A549 (cell line): ENCODE measurements at regions not wholly inside any gene's neighbourhood (a gene's known extent, or its start where the extent isn't known, plus 50 kb on each side); places are given as distances from the start of the nearest gene placed in this dataset.

ENCODE experiments used
- ATAC-seq, 2 experiments: fragments of 200-7000 bp in 1 of 2; fragments of >200 bp in 1 of 2; cut with Nextera tagmentation in 1 of 2; cut with Tn5 transposase in 1 of 2; 3 replicates each; pipeline versions ENCODE4 v1.8.0 to v1.9.1; 2018 to 2020; ENCODE audit warnings: mild to moderate bottlenecking in 1 of 2, moderate library complexity in 1 of 2
- CTCF ChIA-PET: fragments of 300-600 bp; sonication (Branson Sonifier 250); formaldehyde crosslinking; extraction: SDS; loops from one replicate; lab custom pipeline; 2021; ENCODE audit warnings: antibody characterized with exemption, inconsistent platforms; lab: Yijun Ruan, JAX
- POLR2A ChIA-PET: fragments of 350-600 bp; formaldehyde crosslinking; extraction: SDS; loops from one replicate; lab custom pipeline; 2021; ENCODE audit warnings: antibody characterized with exemption, inconsistent platforms; lab: Yijun Ruan, JAX
- DNase-seq, 2 experiments: peaks; one replicate each; pipeline versions ENCODE4 v3.0.0 to v3.0.0-alpha.2; 2011 to 2016; ENCODE audit warnings: low read depth in 1 of 2, low spot score in 1 of 2
- FAIRE-seq: peaks from 2 replicates; lab custom pipeline; 2011; peaks lifted over from hg19 to GRCh38; lab: Jason Lieb, UNC
- H3K27ac ChIP-seq, 2 experiments: fragments of >200 bp; sonication (Bioruptor Twin); formaldehyde crosslinking; 3 replicates each; pipeline ENCODE4 v1.5.1; 2016 to 2017
- H3K4me1 ChIP-seq: fragments of >200 bp; sonication (Bioruptor Twin); formaldehyde crosslinking; 3 replicates; pipeline ENCODE4 v1.6.1; 2016
- H3K4me2 ChIP-seq: fragments of >200 bp; sonication (Bioruptor Twin); formaldehyde crosslinking; 3 replicates; pipeline ENCODE4 v1.6.1; 2016
- H3K4me3 ChIP-seq: fragments of >200 bp; sonication (Bioruptor Twin); formaldehyde crosslinking; 3 replicates; pipeline ENCODE4 v1.5.1; 2016
- H3K9me3 ChIP-seq: fragments of >200 bp; sonication (Bioruptor Twin); formaldehyde crosslinking; 3 replicates; pipeline ENCODE4 v1.6.1; 2016
- ATOH8 ChIP-seq: fragments of 250-450 bp; sonication (Bioruptor Pico); IDR thresholded peaks from 2 replicates; pipeline ENCODE4 v1.5.0; 2020; ENCODE audit warnings: low read depth, mild to moderate bottlenecking, moderate library complexity
- CBX8 ChIP-seq: fragments of 200-600 bp; sonication (generic); IDR thresholded peaks from 2 replicates; pipeline ENCODE4 v1.6.1; 2016
- CEBPB ChIP-seq, 2 experiments: fragments of >200 bp in 1 of 2; sonication (Bioruptor Twin) in 1 of 2; formaldehyde crosslinking in 1 of 2; IDR thresholded peaks; 2 replicates each; pipeline ENCODE4 v1.6.1; 2012 to 2016
- CHD4 ChIP-seq: fragments of 200-600 bp; sonication (generic); IDR thresholded peaks from 2 replicates; pipeline ENCODE4 v1.6.1; 2016; ENCODE audit warnings: antibody characterized with exemption, mild to moderate bottlenecking, borderline replicate concordance
- EHMT2 ChIP-seq: fragments of 200-600 bp; sonication (generic); IDR thresholded peaks from 2 replicates; pipeline ENCODE4 v1.6.1; 2016; ENCODE audit warnings: antibody characterized with exemption, low read depth, mild to moderate bottlenecking, moderate library complexity
- ELK1 ChIP-seq: fragments of 150-350 bp; IDR thresholded peaks from 2 replicates; pipeline ENCODE4 v1.6.1; 2014; ENCODE audit warnings: low read depth, mild to moderate bottlenecking, low read length
- ESRRA ChIP-seq: fragments of 150-350 bp; IDR thresholded peaks from 2 replicates; pipeline ENCODE4 v1.6.1; 2014; ENCODE audit warnings: mild to moderate bottlenecking, low read length, borderline replicate concordance
- FOSL2 ChIP-seq, 2 experiments: fragments of 450-650 bp in 1 of 2; fragments of >200 bp in 1 of 2; sonication (Bioruptor Twin) in 1 of 2; formaldehyde crosslinking; IDR thresholded peaks; 2 replicates each; pipeline versions ENCODE4 v1.5.0 to v1.6.1; 2016 to 2020; ENCODE audit warnings: mild to moderate bottlenecking in 1 of 2, moderate library complexity in 1 of 2
- HEYL ChIP-seq: fragments of 250-450 bp; sonication (Bioruptor Pico); IDR thresholded peaks from 2 replicates; pipeline ENCODE4 v1.8.0; 2021; ENCODE audit warnings: mild to moderate bottlenecking, moderate library complexity
- HOXA7 ChIP-seq: fragments of 250-450 bp; sonication (Bioruptor Pico); IDR thresholded peaks from 2 replicates; pipeline ENCODE4 v1.5.0; 2020; ENCODE audit warnings: mild to moderate bottlenecking, moderate library complexity
- HOXB5 ChIP-seq: fragments of 250-450 bp; sonication (Bioruptor Pico); IDR thresholded peaks from 2 replicates; pipeline ENCODE4 v1.5.0; 2020; ENCODE audit warnings: mild to moderate bottlenecking, moderate library complexity
- JUNB ChIP-seq: fragments of >200 bp; sonication (Bioruptor Twin); formaldehyde crosslinking; IDR thresholded peaks from 2 replicates; pipeline ENCODE4 v1.6.1; 2016
- KDM5A ChIP-seq: fragments of 200-600 bp; sonication (generic); IDR thresholded peaks from 2 replicates; pipeline ENCODE4 v1.6.1; 2016; ENCODE audit warnings: antibody characterized with exemption, mild to moderate bottlenecking
- MYC ChIP-seq: IDR thresholded peaks from 2 replicates; pipeline ENCODE4 v1.6.1; 2012; ENCODE audit warnings: mild to moderate bottlenecking, inconsistent platforms, low read length, improper control_type of control experiment, borderline replicate concordance
- NFE2L2 ChIP-seq: fragments of 150-350 bp; conservative IDR thresholded peaks from 2 replicates; pipeline ENCODE4 v1.6.1; 2014; ENCODE audit warnings: low read length
- NR3C1 ChIP-seq: fragments of >200 bp; sonication (Bioruptor Twin); formaldehyde crosslinking; IDR thresholded peaks from 3 replicates; pipeline ENCODE4 v1.6.1; 2017
- POLR2A ChIP-seq: IDR thresholded peaks from 2 replicates; pipeline ENCODE4 v1.6.1; 2012; ENCODE audit warnings: mild to moderate bottlenecking, low read length
- POLR2AphosphoS2 ChIP-seq: conservative IDR thresholded peaks from 2 replicates; pipeline ENCODE4 v1.6.1; 2012; ENCODE audit warnings: low read length, improper control_type of control experiment, inconsistent platforms
- RARB ChIP-seq: fragments of 250-450 bp; sonication (Bioruptor Pico); IDR thresholded peaks from 2 replicates; pipeline ENCODE4 v1.8.0; 2021; ENCODE audit warnings: mild to moderate bottlenecking, moderate library complexity
- RFX5 ChIP-seq: fragments of 450-650 bp; IDR thresholded peaks from 2 replicates; pipeline ENCODE4 v1.7.1; 2014; ENCODE audit warnings: antibody characterized with exemption, mild to moderate bottlenecking, moderate library complexity
- RNF2 ChIP-seq: fragments of 200-600 bp; sonication (generic); IDR thresholded peaks from 2 replicates; pipeline ENCODE4 v1.6.1; 2016; ENCODE audit warnings: low read depth, mild to moderate bottlenecking, antibody characterized with exemption, moderate library complexity, borderline replicate concordance
- SMC3 ChIP-seq: fragments of >200 bp; sonication (Bioruptor Twin); formaldehyde crosslinking; IDR thresholded peaks from 3 replicates; pipeline ENCODE4 v1.6.1; 2018; ENCODE audit warnings: inconsistent platforms
- ZFP36 ChIP-seq: fragments of 450-650 bp; IDR thresholded peaks from 2 replicates; pipeline ENCODE4 v1.6.1; 2014; ENCODE audit warnings: borderline replicate concordance; ENCODE audit not compliant: partially characterized antibody
- ZNF302 ChIP-seq: fragments of 250-450 bp; sonication (Bioruptor Pico); IDR thresholded peaks from 2 replicates; pipeline ENCODE4 v1.9.0; 2021; ENCODE audit warnings: inconsistent platforms, mild to moderate bottlenecking, moderate library complexity
- WGBS: methylation state at CpG from one replicate; pipeline ENCODE4 v1.1.6; 2017; ENCODE audit errors: missing lambda C conversion rate; 5-methylcytosine and 5-hydroxymethylcytosine counted together

GRCh38 chr17:33981711-33982601, 273.1 kb upstream of the CCL2 start:
- no peak for DNase-seq
- TF ChIP-seq MYC = no peak
- TF ChIP-seq SMC3 = no peak
- TF ChIP-seq ZFP36 = no peak
- no peak for TF ChIP-seq HOXA7 (CRISPR knock-in tag)
- TF ChIP-seq HEYL (CRISPR knock-in tag) = no peak
- TF ChIP-seq HOXB5 (CRISPR knock-in tag) = no peak
- TF ChIP-seq FOSL2 (IDR thresholded peaks at IDR 0.05) = no peak
- TF ChIP-seq FOSL2 (CRISPR knock-in tag; IDR thresholded peaks at IDR 0.05) = no peak
- TF ChIP-seq ESRRA = no peak
- no peak for TF ChIP-seq JUNB
- no peak for TF ChIP-seq CEBPB (IDR thresholded peaks at IDR 0.05)
- no peak for TF ChIP-seq RARB (CRISPR knock-in tag)
- TF ChIP-seq RNF2 = no peak
- TF ChIP-seq CHD4 = no peak
- no peak for TF ChIP-seq ZNF302
- TF ChIP-seq RFX5 = no peak
- no peak for TF ChIP-seq NFE2L2
- no peak for TF ChIP-seq CBX8
- no peak for TF ChIP-seq ATOH8
- POLR2A ChIA-PET = no interaction called here
- no peaks in the 10 kb centered on the region; the same call in 2 of the 3 replicates for H3K9me3 ChIP-seq
- H3K27ac ChIP-seq = no peak overlapping the region
- no peaks in the 10 kb centered on the region for H3K4me1 ChIP-seq
- ATAC-seq = no peak
- H3K4me3 ChIP-seq = no peak overlapping the region
- H3K4me2 ChIP-seq = no peak overlapping the region
- CTCF ChIA-PET = no interaction called here
- 47% methylated on average over 6 of the region's 6 CpGs for WGBS
- FAIRE-seq = no peak

GRCh38 chr17:33982909-33983308, 272.2 kb upstream of the CCL2 start:
- TF ChIP-seq NR3C1 = no peak
- TF ChIP-seq MYC = no peak
- no peak for TF ChIP-seq ELK1
- CTCF ChIA-PET = no interaction called here
- no peaks in the 10 kb centered on the region; the same call in 2 of the 3 replicates for H3K9me3 ChIP-seq
- no peak for FAIRE-seq
- ATAC-seq = no peak
- H3K4me2 ChIP-seq = no peak overlapping the region
- H3K4me1 ChIP-seq = no peaks in the 10 kb centered on the region
- POLR2A ChIA-PET = no interaction called here
- DNase-seq = no peak
- H3K27ac ChIP-seq = no peak overlapping the region
- H3K4me3 ChIP-seq = no peak overlapping the region

GRCh38 chr17:33983824-33984574, 271.1 kb upstream of the CCL2 start:
- TF ChIP-seq KDM5A (no peak), POLR2A (no peak), SMC3 (no peak), POLR2AphosphoS2 (no peak), EHMT2 (no peak)
- no peak overlapping the region for H3K27ac ChIP-seq
- POLR2A ChIA-PET = no interaction called here
- FAIRE-seq = no peak
- CTCF ChIA-PET = interaction anchor here (1.8 kb wide), 1 partner anchor 187 kb away, joined by 5 read pairs; no protein-coding TSS in a partner anchor
- DNase-seq = no peak
- H3K4me1 ChIP-seq = no peaks in the 10 kb centered on the region
- H3K4me3 ChIP-seq = no peak overlapping the region
- no peak for ATAC-seq
- WGBS = 27% methylated on average over 6 of the region's 6 CpGs
- H3K9me3 ChIP-seq = no peaks in the 10 kb centered on the region
- no peak overlapping the region for H3K4me2 ChIP-seq
